ENCODE measurements at regions not wholly inside any gene's neighbourhood (a gene's known extent, or its start where the extent isn't known, plus 50 kb on each side); places are given as distances from the start of the nearest gene placed in this dataset.

DNA sequence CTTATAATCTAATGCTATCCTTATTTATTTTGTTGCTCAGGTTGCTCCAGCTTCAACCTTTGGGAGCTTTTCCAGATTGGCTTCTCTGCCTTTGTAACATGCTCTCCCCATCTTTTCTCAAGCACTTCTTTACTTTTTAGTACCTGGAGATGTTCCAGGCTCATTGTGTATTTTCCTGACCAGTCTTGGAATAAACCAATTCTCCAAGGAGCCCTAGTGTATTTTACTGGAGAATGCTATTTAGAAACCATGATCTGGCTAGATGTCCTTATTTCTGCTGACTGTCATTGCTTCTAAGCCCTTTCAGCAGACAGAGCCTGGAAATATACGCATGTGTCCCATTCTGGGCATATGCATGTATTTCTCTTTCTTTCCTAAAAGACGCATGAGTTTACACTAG, 95.7 kb downstream of the EMX2 start:
- FAIRE-seq: no peak
- H3K27me3 ChIP-seq (replicated peaks in 1 of 2; ENCODE audit: control insufficient read depth in 2 of 2, insufficient read depth in 2 of 2, low read length in 1 of 2): peaks cover 0 to 7% of the 10 kb centered on the region in 2 experiments; a peak in 1 of 4 replicates
- H2AFZ ChIP-seq (ENCODE audit: control insufficient read depth, low read depth, low read length): no peak overlapping the region
- H3K9ac ChIP-seq (ENCODE audit: control insufficient read depth, insufficient read depth, low read length): no peak overlapping the region
- H3K27ac ChIP-seq (ENCODE audit: control insufficient read depth, insufficient read depth): no peak overlapping the region
- no peak for DNase-seq (ENCODE audit: low read depth, low spot score)
- SMC1A ChIA-PET (ENCODE audit: uncharacterized antibody, unreplicated experiment): interaction anchor here (1.5 to 2.5 kb wide), 3 partner anchors 8 to 16 kb away, joined by 3 to 10 read pairs (median 6); no protein-coding TSS in a partner anchor
- no peak overlapping the region for H3K4me3 ChIP-seq
- no peaks in the 10 kb centered on the region for H4K20me1 ChIP-seq (ENCODE audit: control insufficient read depth, insufficient read depth)
- no peak for ATAC-seq
- POLR2A ChIA-PET: no interaction called here
- no peaks in the 10 kb centered on the region for H3K36me3 ChIP-seq (ENCODE audit: control insufficient read depth in 2 of 2, insufficient read depth in 2 of 2, low read length in 1 of 2)
- H3K4me2 ChIP-seq (ENCODE audit: control insufficient read depth, insufficient read depth): no peak overlapping the region
- TF ChIP-seq ZBED1 (IDR thresholded peaks at IDR 0.05; ENCODE audit: borderline replicate concordance): no peak
- no peak for TF ChIP-seq KAT2A (conservative IDR thresholded peaks at IDR 0.05; ENCODE audit: control insufficient read depth, low read depth, low read length)
- TF ChIP-seq, protein P1, sequence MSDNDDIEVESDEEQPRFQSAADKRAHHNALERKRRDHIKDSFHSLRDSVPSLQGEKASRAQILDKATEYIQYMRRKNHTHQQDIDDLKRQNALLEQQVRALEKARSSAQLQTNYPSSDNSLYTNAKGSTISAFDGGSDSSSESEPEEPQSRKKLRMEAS (IDR thresholded peaks at IDR 0.05; ENCODE audit: low read depth, low read length): no peak
- no peak for TF ChIP-seq GATAD2B (conservative IDR thresholded peaks at IDR 0.05; ENCODE audit: low read depth)
- TF ChIP-seq SUZ12 (IDR thresholded peaks at IDR 0.05; ENCODE audit: unreplicated experiment): no peak
- in situ Hi-C loops (cut with MboI) (no loop called here), intact Hi-C loops (cut with micrococcal nuclease; ENCODE audit: unreplicated experiment) (no loop called here)
- 75% methylated on average over 2 of the region's 2 CpGs for WGBS (ENCODE audit: insufficient coverage, insufficient replicate concordance, low lambda C conversion rate, missing lambda C conversion rate)
- no peaks in the 10 kb centered on the region for H3K4me1 ChIP-seq (ENCODE audit: control insufficient read depth, insufficient read depth, low read length)
- H3K79me2 ChIP-seq (ENCODE audit: control insufficient read depth, insufficient read depth, low read length): no peaks in the 10 kb centered on the region
- CTCF ChIA-PET: no interaction called here
- H3K9me3 ChIP-seq (replicated peaks; ENCODE audit: control insufficient read depth, insufficient read depth, low read length): no peaks in the 10 kb centered on the region
- RAD21 ChIA-PET (ENCODE audit: unreplicated experiment): no interaction called here
- BruUV-seq (replicated peaks): no TSS peak

DNA sequence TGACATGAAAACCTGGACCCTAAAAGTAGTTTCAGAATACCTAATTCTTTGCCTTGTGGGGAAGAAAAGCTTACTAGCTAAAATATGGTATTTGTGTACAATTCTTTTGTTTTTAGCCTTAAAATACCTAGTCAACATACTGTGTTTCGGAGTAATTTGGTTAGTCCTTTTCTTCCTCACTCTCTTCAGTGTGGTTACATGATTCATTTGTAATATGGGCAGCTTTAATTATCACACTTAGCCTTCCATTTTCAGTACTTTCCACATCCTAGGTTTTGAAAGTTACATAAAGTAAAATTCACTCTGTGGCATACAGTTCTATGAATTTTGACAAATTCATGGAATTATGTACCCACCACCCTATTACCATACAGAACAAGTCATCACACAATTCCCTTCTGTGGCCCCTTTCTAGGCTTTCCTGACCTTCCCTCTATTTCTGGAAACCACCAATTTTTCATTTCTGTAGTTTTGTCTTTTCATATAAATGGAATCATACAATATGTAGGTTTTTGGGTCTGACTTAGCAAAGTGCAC, 96.2 kb downstream of the EMX2 start:
- no peak overlapping the region for H3K4me3 ChIP-seq

More for the DNA sequence above, 96.2 kb downstream of the EMX2 start:
- BruUV-seq (replicated peaks): no TSS peak
- SMC1A ChIA-PET (ENCODE audit: uncharacterized antibody, unreplicated experiment): interaction anchor here (1.5 to 2.5 kb wide), 3 partner anchors 9 to 15 kb away, joined by 3 to 10 read pairs (median 6); no protein-coding TSS in a partner anchor
- TF ChIP-seq, protein P2, sequence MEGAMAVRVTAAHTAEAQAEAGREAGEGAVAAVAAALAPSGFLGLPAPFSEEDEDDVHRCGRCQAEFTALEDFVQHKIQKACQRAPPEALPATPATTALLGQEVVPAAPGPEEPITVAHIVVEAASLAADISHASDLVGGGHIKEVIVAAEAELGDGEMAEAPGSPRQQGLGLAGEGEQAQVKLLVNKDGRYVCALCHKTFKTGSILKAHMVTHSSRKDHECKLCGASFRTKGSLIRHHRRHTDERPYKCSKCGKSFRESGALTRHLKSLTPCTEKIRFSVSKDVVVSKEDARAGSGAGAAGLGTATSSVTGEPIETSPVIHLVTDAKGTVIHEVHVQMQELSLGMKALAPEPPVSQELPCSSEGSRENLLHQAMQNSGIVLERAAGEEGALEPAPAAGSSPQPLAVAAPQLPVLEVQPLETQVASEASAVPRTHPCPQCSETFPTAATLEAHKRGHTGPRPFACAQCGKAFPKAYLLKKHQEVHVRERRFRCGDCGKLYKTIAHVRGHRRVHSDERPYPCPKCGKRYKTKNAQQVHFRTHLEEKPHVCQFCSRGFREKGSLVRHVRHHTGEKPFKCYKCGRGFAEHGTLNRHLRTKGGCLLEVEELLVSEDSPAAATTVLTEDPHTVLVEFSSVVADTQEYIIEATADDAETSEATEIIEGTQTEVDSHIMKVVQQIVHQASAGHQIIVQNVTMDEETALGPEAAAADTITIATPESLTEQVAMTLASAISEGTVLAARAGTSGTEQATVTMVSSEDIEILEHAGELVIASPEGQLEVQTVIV (IDR thresholded peaks at IDR 0.05; ENCODE audit: borderline replicate concordance, partially characterized antibody): no peak
- TF ChIP-seq, protein P3, sequence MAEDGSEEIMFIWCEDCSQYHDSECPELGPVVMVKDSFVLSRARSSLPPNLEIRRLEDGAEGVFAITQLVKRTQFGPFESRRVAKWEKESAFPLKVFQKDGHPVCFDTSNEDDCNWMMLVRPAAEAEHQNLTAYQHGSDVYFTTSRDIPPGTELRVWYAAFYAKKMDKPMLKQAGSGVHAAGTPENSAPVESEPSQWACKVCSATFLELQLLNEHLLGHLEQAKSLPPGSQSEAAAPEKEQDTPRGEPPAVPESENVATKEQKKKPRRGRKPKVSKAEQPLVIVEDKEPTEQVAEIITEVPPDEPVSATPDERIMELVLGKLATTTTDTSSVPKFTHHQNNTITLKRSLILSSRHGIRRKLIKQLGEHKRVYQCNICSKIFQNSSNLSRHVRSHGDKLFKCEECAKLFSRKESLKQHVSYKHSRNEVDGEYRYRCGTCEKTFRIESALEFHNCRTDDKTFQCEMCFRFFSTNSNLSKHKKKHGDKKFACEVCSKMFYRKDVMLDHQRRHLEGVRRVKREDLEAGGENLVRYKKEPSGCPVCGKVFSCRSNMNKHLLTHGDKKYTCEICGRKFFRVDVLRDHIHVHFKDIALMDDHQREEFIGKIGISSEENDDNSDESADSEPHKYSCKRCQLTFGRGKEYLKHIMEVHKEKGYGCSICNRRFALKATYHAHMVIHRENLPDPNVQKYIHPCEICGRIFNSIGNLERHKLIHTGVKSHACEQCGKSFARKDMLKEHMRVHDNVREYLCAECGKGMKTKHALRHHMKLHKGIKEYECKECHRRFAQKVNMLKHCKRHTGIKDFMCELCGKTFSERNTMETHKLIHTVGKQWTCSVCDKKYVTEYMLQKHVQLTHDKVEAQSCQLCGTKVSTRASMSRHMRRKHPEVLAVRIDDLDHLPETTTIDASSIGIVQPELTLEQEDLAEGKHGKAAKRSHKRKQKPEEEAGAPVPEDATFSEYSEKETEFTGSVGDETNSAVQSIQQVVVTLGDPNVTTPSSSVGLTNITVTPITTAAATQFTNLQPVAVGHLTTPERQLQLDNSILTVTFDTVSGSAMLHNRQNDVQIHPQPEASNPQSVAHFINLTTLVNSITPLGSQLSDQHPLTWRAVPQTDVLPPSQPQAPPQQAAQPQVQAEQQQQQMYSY (CRISPR knock-in tag; IDR thresholded peaks at IDR 0.05): no peak
- Histone ChIP-seq H3K9me3 (replicated peaks; ENCODE audit: control insufficient read depth, insufficient read depth, low read length) (no peaks in the 10 kb centered on the region), H3K9ac (ENCODE audit: control insufficient read depth, insufficient read depth, low read length) (no peak overlapping the region), H3K27ac (ENCODE audit: control insufficient read depth, insufficient read depth) (no peak overlapping the region), H4K20me1 (ENCODE audit: control insufficient read depth, insufficient read depth) (no peaks in the 10 kb centered on the region), H3K4me1 (ENCODE audit: control insufficient read depth, insufficient read depth, low read length) (no peaks in the 10 kb centered on the region), H3K79me2 (ENCODE audit: control insufficient read depth, insufficient read depth, low read length) (no peaks in the 10 kb centered on the region), H2AFZ (ENCODE audit: control insufficient read depth, low read depth, low read length) (no peak overlapping the region), H3K4me2 (ENCODE audit: control insufficient read depth, insufficient read depth) (no peak overlapping the region), H3K27me3 (replicated peaks in 1 of 2; ENCODE audit: control insufficient read depth in 2 of 2, insufficient read depth in 2 of 2, low read length in 1 of 2) (peaks cover 0 to 7% of the 10 kb centered on the region in 2 experiments; a peak in 1 of 4 replicates), H3K36me3 (ENCODE audit: control insufficient read depth in 2 of 2, insufficient read depth in 2 of 2, low read length in 1 of 2) (no peaks in the 10 kb centered on the region)
- CTCF ChIA-PET: no interaction called here
- ATAC-seq (no peak), FAIRE-seq (no peak), DNase-seq (ENCODE audit: low read depth, low spot score) (no peak)
- in situ Hi-C loops (cut with MboI) (no loop called here), intact Hi-C loops (cut with micrococcal nuclease; ENCODE audit: unreplicated experiment) (no loop called here)
- POLR2A ChIA-PET: no interaction called here
- 0% methylated on average over 1 of the region's 1 CpG for WGBS (ENCODE audit: insufficient coverage, insufficient replicate concordance, low lambda C conversion rate, missing lambda C conversion rate)
- RAD21 ChIA-PET (ENCODE audit: unreplicated experiment): no interaction called here

Data from GM12878 (cell line).